HEK293 (cell line): ENCODE measurements at regions not wholly inside any gene's neighbourhood (a gene's known extent, or its start where the extent isn't known, plus 50 kb on each side); places are given as distances from the start of the nearest gene placed in this dataset.

Source experiments
- GLI2 ChIP-seq: fragments of 450-650 bp; formaldehyde crosslinking; IDR thresholded peaks from 2 replicates; pipeline ENCODE4; 2017; ENCODE audit warnings: missing biosample characterization, missing genetic modification characterization, low read depth, borderline replicate concordance
- HOXC10 ChIP-seq: sonication (generic); formaldehyde crosslinking; IDR thresholded peaks from 2 replicates; pipeline ENCODE4 v1.8.1; 2023; ENCODE audit warnings: mild to moderate bottlenecking, missing genetic modification reagents
- PRDM10 ChIP-seq: fragments of 450-650 bp; formaldehyde crosslinking; IDR thresholded peaks from 2 replicates; pipeline ENCODE4 v1.5.1; 2016; ENCODE audit warnings: missing biosample characterization, missing genetic modification characterization
- SETDB1 ChIP-seq: IDR thresholded peaks from one replicate; pipeline ENCODE4 v1.6.1; 2017; ENCODE audit warnings: mild to moderate bottlenecking, low read length, moderate library complexity, mixed read lengths; ENCODE audit not compliant: insufficient read length
- ZBTB21 ChIP-seq: fragments of 450-650 bp; formaldehyde crosslinking; IDR thresholded peaks from 2 replicates; pipeline ENCODE4 v1.5.1; 2017; ENCODE audit warnings: missing biosample characterization, missing genetic modification characterization
- ZFP37 ChIP-seq: fragments of 450-650 bp; formaldehyde crosslinking; IDR thresholded peaks from 2 replicates; pipeline ENCODE4 v1.5.1; 2016; ENCODE audit warnings: missing biosample characterization, missing genetic modification characterization
- ZNF211 ChIP-seq: fragments of 450-650 bp; formaldehyde crosslinking; IDR thresholded peaks from 2 replicates; pipeline ENCODE4 v1.5.1; 2016; ENCODE audit warnings: low read depth, missing biosample characterization, missing genetic modification characterization
- ZNF23 ChIP-seq: fragments of 450-650 bp; formaldehyde crosslinking; IDR thresholded peaks from 2 replicates; pipeline ENCODE4 v1.5.1; 2016; ENCODE audit warnings: missing biosample characterization, missing genetic modification characterization, borderline replicate concordance
- ZNF366 ChIP-seq: fragments of 450-650 bp; formaldehyde crosslinking; conservative IDR thresholded peaks from 2 replicates; pipeline ENCODE4 v1.5.1; 2016; ENCODE audit warnings: missing biosample characterization, missing genetic modification characterization
- TF ChIP-seq, protein P1 (sequence below): fragments of 450-650 bp; formaldehyde crosslinking; IDR thresholded peaks from 2 replicates; pipeline ENCODE4 v1.5.1; 2016; ENCODE audit warnings: missing biosample characterization, missing genetic modification characterization
- TF ChIP-seq, protein P2 (sequence below): sonication (generic); formaldehyde crosslinking; IDR thresholded peaks from 2 replicates; pipeline ENCODE4 v1.8.1; 2022; ENCODE audit warnings: mild to moderate bottlenecking, moderate library complexity, missing genetic modification reagents

DNA sequence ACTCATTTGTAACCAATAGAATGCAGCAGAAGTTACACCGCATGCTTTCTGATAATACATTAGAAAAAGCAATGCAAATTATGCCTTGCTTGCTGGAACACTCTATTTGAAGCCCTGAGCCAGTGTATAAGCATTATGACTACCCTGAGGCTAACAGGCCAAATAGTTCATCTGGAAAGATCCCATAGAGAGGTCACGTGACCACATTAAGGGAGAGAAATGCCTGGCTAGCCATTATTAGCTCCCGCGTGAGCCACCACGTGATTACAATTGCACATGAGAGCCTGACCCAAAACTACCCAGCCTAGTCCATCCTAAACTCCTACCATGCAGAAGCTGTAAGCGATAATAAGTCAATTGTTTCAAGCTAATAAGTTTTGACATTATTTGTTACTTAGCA lies 472.9 kb upstream of the GALNTL6 start:
- TF ChIP-seq ZBTB21 (tag by site-specific recombination) = no peak
- no peak for TF ChIP-seq ZNF23 (tag by site-specific recombination)
- TF ChIP-seq ZNF211 (tag by site-specific recombination) = no peak
- TF ChIP-seq, protein P1, sequence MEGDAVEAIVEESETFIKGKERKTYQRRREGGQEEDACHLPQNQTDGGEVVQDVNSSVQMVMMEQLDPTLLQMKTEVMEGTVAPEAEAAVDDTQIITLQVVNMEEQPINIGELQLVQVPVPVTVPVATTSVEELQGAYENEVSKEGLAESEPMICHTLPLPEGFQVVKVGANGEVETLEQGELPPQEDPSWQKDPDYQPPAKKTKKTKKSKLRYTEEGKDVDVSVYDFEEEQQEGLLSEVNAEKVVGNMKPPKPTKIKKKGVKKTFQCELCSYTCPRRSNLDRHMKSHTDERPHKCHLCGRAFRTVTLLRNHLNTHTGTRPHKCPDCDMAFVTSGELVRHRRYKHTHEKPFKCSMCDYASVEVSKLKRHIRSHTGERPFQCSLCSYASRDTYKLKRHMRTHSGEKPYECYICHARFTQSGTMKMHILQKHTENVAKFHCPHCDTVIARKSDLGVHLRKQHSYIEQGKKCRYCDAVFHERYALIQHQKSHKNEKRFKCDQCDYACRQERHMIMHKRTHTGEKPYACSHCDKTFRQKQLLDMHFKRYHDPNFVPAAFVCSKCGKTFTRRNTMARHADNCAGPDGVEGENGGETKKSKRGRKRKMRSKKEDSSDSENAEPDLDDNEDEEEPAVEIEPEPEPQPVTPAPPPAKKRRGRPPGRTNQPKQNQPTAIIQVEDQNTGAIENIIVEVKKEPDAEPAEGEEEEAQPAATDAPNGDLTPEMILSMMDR (tag by site-specific recombination) = no peak
- TF ChIP-seq SETDB1 = no peak
- no peak for TF ChIP-seq PRDM10 (tag by site-specific recombination)
- TF ChIP-seq HOXC10 = no peak
- TF ChIP-seq ZNF366 (tag by site-specific recombination) = no peak
- TF ChIP-seq GLI2 (tag by site-specific recombination) = no peak
- no peak for TF ChIP-seq ZFP37 (tag by site-specific recombination)
- TF ChIP-seq, protein P2, sequence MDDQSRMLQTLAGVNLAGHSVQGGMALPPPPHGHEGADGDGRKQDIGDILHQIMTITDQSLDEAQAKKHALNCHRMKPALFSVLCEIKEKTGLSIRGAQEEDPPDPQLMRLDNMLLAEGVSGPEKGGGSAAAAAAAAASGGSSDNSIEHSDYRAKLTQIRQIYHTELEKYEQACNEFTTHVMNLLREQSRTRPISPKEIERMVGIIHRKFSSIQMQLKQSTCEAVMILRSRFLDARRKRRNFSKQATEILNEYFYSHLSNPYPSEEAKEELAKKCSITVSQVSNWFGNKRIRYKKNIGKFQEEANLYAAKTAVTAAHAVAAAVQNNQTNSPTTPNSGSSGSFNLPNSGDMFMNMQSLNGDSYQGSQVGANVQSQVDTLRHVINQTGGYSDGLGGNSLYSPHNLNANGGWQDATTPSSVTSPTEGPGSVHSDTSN (CRISPR knock-in tag) = no peak
